Right renal cortex interstitium (tissue), 3 donors: ENCODE measurements at regions not wholly inside any gene's neighbourhood (a gene's known extent, or its start where the extent isn't known, plus 50 kb on each side); places are given as distances from the start of the nearest gene placed in this dataset.

Experiments used
- DNase-seq, 3 donors: peaks; one replicate each; pipeline ENCODE4 v3.0.0-alpha.2; 2013; ENCODE audit warnings: low read depth in 3 of 3, low spot score in 2 of 3

DNA sequence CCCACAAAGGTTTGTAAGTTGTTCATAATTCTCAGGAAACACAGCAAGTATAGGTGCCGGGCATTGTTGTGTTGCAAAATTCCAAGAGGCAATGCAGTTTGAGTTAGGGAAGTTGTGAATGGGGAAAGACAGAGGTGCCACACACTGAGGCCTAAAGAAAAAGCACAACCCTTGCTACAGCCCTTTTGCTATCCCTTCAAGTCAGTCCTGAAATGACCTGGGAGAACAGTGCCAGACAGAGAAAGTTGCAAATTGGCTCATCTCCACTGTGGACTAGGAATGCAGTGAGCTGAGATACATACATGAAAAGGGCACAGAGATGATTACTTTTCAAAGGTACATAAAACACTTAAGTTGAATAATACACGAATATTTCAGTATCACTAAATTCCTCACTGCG is 213.3 kb upstream of the TMTC1 start:
- no peak for DNase-seq

DNA sequence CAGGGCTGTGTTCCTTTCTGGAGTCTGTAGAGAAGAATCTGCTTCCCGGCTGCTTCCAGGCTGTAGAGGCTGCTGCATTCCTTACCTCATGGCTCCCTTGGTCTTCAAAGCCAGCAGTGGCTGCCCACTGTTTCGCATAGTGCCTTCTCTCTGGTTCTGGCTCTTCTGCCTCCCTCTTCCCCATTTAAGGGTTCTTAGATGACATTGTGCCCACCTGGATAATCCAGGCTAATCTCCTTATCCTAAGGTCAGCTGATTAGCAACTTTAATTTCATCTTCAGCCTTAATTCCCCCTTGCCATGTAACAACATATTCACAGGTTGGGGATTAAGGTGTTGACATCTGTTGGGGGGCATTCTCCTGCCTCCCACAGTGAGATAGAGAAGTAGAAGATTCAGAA is 208.6 kb upstream of the TMTC1 start:
- DNase-seq = no peak

DNA sequence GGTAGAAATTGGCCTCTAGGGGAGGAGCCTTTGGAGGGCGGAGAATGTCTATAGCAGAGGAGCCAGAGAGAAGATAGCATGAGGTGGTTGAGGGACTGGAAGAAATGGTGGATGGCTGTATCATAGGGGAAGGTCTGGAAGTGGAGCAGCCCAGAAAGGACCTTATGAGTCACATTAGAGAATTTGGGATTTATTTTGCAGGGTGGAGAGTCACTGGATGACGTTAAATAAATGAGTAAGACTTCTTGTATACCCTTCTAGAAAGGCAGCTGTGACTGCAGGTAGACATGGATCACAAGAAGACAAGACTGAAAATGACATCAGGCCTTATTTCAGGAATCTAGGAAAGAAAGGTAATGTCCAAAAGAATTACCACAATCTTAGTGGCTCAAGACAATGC is 208.2 kb upstream of the TMTC1 start:
- DNase-seq = no peak

DNA sequence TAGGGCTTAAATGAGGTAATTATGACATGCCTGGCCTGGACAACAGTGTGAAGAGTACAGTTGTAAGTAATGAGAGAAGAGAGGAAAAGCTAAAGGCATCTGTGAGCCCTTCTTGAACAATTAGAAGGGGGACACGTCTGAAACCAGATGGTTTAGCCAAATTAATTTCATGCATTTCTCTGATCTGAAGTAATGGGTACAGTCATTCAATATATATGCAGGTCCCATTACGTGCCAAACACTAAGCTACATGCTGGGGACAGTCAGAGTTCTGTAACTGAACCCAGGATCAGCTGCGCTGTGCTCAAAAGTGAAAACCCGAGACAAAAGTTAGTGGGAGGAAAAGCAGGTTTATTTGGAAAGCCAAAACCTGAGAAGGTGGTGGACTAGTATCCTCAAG is 207.2 kb upstream of the TMTC1 start:
- DNase-seq = no peak

DNA sequence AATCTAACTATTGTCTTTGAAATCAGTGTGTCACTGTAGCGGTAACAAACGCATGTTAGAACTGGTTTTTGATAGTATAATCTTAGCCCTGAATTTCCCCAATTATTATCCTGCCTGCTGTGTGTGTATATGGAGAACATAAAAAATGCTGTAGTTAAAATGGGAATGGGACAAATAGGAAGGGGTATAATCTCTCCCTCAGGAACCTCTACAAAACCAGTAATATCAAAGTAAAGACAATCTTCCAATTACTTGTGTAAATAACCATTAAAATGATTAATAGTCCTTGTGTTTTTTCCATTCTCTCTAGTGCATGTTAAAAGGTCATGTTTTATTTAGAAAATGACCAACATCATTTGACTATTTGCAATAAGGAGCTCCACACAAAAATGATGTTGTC is 200.1 kb upstream of the TMTC1 start:
- no peak for DNase-seq

DNA sequence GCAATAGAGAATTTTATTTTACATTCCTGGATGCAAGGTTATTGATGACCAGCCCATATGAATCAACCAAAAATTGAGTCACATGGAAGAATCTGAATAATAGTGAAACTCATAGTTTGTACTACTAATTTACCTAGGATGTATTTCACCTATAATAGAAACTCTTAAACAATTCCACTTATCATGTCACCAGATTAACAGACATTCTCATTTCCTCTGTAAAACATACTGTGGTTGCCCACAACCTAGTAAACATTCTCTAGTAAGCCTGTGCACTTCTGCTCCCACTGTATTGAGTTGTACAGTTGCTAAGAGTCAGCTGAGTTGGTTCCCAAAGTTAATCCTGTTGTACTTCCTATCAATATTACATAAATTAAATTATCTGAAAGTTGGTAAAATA is 196.6 kb upstream of the TMTC1 start:
- no peak for DNase-seq

DNA sequence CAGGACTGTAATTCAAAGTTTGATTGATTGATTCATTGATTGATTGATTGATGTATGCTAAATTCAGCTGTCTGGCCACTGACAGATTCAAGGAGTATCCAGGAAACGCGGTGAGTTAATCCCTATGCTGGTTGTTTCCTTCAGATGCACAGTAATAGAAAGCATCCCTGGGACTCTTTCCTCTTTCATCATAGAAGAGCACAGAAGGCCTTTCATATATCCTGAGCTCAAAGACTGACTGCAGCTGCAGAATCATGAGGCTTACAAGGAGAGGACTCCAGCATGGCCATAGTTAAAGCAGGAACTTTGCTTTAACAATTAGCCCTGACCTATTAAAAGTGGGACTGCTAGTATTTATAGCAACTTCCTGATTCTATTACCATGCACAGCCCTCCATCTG is 187.7 kb upstream of the TMTC1 start:
- DNase-seq = no peak

DNA sequence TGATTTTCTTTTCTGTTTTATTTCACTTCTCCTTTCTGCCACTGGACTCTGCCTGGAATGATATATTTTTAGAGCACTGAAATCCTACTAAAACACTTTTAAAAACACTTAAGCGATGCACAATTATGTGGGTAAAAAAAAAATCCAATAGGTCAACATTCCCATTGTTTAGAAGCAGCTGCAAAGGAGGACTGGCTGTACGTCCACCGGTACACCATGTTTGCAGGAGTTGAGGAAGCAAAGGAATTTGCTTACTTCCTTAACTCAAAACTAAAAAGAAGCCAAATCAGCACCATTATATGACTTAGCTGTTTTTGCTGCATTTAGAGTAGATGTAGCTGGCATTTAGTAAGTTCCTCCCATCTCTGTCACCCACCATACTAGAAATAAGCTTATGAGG is 186.8 kb upstream of the TMTC1 start:
- DNase-seq = no peak

DNA sequence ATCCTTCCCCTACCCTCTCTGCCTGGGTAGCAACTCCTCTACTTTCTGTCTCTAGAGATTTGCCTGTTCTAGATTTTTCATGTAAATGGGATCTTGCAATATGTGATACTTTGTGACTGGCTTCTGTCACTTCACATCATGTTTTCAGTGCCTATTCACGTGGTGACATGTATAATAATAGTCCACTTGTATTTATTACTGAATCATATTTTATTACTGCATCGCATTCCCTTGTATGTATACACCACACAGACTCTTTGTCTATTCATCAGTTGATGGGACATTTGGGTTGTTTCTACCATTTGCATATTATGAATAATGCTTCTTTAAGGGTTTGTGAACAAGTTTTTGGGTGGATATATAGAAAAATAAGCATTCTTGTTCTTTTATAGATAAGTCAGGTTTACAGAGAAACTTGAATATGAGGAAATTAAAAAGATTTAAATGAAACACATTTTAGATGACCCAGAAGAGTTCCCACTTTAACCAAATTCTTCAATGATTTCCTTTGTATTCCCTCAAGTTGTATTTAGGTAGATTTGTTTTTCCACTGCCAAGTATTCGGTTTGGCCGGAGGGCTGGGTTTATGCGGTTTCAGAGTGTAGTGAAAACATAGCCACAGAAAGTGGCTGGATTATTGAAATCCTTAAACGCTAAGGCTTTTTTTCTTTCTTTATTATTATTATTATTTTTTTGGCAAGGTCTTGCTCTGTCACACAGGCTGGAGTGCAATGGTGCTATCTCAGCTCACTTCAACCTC is 178.7 kb upstream of the TMTC1 start:
- no peak for DNase-seq

DNA sequence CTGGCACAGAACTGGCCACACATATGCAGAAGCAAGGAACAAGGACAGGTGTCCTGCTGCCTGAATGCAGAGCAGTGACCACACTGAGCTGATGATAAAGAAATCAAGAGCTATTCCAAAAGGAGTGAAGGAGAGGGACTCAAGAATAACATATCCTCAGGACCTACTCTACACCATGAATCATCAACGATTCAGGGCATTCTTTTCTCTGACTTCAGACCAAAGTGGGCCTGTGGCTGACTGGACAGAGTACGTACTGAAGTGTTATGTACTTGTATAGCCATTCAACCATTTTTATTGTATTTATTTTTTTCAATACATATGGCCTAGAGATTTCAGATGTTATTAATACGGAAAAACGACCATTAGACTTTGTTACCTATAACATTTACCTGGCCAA is 177.5 kb upstream of the TMTC1 start:
- no peak for DNase-seq

DNA sequence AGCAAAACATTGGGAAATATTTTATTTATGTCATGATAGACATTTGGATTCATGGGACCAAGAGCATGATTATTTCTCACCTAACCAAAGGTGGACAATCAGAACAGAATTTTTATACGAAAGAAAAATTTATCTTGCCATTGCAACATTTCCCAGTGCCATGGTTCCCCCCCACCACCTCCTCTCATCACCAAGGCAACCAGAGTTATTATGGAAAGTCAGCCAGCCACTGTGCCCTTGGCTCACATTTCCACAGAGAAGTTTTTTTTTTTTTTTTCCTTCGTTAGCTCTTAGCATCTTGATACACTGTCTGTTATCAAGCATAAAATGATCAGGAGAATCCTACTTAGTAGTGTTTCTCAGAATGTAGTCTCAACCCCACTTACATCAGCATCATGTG is 176.4 kb upstream of the TMTC1 start:
- no peak for DNase-seq

DNA sequence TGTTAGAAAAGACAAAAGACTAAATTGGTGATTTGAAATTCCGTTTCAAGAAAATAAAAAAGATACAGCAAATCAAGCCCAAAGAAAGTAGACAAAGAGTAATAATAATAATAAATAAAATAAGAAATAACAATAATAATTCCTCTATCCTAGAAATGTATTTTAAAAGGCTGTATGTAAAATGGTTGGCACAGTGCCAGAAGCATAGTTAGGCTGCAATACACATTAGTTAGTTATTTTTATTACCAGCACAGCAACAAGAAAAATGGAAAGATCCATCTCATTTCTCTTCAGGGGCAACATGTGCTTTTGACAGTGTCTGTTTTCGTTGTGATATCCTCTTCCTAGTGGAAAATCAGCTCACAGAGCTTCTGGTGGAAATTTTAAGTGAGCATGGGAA is 174.1 kb upstream of the TMTC1 start:
- DNase-seq = no peak

DNA sequence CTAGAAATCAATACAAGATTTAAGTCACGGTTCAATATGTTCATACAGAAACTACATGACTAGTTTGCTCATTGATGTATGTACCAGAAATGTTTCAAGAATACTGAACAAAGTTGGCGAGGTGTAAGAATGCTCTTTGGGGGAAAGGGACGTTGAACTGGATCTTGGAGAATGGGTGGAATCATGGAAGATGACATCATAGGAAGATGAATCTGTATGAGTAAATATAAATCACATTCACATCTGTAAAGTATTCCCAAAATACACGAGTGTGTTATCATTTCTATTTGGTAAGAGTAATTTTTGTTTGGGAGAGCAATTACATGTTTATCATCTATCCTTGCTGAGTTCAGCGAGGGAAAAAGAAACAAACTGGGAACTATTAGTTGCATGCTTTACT is 162.2 kb upstream of the TMTC1 start:
- DNase-seq = no peak

DNA sequence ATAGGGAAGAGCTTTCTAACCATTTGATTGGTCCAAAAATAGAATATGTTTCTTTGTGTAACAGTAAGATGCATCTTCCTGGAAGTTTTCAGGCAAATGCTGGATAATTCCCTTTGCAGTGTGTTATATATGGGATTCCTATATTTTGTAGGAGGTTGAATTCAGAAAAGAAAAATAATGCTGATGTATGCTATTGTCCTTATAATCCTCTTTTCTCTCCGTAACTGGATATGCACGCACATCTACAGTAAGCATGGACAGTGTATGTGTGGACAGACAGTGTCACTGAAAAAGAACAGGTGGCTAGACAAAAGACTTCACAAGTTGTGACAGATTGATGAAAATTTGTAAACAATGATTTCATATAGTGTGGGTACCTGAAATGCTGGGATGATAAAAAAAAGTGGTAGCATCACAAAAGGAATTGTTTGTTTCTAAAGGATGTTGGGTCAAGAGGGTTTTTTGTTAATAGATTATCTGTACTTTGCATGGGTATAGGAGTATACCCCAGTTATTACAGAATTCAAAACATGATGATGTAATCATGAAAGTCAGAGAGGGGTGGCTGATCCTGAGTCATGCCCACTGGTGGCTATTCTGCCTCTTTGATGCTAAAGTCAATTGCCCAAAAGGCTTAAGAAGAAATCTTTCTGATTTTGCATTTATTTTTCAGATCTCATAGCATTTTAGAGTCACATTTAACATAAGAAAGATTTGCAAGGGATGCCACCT is 160.7 kb upstream of the TMTC1 start:
- DNase-seq = no peak

DNA sequence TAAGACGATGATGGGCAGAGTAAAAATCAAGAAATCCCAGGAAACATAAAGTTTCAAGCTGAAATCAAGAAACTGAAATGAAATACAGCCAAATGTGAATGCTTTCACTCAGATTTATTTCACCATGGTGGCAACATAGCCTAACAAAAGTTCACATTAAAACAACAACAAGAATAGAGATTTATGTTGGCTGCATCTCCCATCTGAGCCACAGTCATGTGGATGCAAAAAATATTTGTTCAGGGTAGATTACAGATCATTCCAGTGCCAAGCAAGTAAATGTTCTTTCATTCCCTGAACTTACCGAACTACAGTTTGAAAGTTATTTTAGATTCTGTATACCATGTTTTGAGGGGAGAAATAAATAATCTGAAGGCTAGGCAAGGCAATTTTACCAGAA is 159.9 kb upstream of the TMTC1 start:
- DNase-seq = no peak

DNA sequence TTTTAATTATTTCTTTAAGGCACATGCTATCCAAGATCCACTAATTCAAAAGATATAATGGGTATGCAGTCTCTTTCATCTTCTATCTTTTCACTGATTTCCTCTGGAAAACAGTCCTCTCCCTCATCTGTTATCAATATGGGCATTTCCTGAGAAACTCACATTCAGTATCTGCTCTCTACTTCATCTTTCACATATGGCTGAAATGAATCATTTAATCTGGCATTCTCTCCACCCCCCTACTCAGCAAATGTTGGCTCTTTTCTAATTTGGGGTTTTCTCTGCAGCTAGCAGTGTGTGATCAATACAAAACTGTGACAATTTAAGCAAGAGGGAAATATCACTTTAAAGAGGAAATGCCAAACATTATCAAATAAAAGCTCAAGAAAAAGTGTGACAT is 157.1 kb upstream of the TMTC1 start:
- DNase-seq = no peak

DNA sequence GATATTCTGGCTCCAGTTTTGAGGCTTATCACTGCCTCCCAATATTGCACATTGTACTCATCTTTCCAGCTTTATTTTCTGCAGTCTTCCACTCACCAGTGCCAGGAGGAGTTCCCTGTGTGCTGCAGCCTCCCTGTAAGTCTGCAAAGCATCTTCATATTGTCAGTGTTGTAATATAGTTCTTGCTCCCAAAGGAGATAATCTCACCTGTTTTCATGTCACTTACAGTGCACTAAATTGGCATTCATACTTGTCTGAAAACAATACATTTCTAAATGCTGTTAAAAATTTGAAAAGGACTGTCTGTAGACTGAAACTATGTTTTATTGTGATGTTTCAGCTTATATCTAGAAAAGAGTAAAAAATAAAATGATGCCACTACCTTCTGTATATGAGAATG is 146.8 kb upstream of the TMTC1 start:
- no peak for DNase-seq

DNA sequence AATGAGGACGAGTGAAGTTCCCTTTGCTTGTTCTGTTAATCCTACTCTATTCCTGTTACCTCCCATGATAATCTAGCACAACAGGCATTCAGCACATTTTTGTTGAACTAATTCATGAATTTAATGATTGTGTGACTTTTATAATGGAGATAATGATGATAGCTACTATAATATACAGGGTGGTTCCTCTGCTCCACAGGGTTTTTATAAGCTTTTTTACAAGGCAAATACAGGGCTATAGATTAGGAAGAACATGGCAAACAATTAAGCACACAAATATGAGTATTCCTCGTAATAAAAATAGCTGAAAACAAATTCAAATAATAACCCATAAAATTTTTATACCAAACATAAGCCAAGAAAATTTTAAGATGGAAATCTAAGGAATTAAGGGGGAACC is 145.6 kb upstream of the TMTC1 start:
- DNase-seq = no peak

DNA sequence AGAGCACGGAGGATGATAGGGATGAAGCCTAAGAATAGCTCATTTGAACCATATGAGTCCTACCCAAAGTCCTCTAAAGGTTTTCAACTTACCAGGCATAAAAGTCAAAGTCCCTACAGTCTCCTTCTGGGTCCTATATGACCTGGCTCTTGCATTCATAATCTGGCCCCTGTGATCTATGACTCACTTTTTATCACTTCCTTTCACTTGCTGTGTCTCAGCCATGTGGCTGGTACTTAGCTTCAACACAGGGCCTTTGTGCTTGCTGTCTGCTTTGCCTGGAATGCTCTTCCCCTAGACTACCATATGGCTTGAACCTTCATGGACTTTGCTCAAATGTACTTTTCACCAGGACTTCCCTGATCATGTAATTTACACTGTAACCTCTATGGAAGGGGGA is 137.6 kb upstream of the TMTC1 start:
- DNase-seq = no peak

DNA sequence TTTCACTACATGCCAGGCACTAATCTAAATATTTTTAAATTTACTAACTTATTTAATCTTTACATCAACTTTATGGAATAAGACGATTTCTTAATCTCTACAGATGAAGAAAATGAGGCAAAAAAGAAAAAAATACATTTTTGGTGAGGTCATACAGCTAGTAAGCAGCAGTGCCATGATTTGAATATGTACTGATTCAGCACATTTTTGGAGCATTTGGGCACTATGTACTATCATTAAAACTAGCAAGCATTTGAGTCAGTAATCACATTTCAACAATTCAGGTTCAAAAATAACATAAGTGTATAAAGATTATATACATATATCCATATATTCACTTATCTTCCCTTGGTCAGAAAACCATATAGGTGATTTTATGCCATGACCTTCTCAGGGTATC is 124.4 kb upstream of the TMTC1 start:
- DNase-seq = no peak

DNA sequence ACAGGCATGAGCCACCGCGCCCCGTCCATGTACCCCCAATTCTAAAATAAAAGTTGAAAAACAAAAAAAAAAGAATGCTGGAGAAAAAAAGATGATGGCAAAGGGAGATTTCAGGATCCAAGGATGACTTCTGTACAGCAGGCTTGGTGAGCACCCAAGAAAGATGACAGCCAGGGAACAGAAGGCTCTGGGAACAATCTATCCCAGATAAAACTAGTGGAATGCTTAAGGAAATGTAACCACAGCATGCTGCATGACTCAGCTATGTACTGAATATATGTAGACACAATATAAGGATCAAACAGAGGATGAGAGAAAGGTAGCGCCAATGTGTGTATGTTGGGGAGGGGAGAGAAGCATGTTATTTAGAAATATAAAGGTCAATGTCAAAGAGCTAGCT is 123.7 kb upstream of the TMTC1 start:
- no peak for DNase-seq

DNA sequence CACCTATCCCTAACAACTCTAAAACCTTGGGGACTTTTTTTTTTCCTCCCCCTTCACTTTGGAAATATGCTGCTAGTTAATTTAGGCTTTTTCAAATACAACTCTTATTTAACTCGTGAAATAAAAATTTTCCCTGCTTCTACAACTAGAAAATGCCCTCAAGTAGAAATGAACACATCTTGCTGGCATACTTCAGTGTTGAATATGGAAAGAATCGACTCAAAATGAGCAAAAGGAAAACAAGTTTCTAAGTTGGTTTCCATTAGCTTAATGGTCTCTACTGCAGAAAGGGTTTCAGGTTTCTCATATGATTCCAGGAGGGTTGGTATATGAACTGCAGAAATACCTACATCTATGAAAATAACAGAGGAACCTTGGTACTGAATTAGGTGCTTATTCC is 118.3 kb upstream of the TMTC1 start:
- no peak for DNase-seq

DNA sequence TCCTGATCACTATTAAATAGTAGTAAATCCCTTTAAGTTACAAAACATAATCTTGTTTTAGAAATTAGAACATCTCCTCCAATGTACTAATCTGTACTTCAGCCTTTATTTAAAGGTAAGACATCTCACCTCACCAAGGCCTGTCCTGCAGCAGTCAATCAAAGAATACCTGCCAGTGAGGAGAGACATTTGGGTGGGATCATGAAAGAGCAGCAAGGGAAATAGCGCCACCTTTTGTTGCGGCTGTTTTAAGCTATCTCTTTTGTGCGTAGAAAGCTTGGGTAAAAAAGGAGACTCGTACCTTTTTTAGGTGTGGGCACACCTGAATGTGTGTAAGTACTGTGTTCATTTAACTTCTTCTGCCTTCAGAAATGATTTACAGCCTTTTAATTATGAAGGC is 117.8 kb upstream of the TMTC1 start:
- no peak for DNase-seq
